ENCODE measurements at regions not wholly inside any gene's neighbourhood (a gene's known extent, or its start where the extent isn't known, plus 50 kb on each side); places are given as distances from the start of the nearest gene placed in this dataset.

DNA sequence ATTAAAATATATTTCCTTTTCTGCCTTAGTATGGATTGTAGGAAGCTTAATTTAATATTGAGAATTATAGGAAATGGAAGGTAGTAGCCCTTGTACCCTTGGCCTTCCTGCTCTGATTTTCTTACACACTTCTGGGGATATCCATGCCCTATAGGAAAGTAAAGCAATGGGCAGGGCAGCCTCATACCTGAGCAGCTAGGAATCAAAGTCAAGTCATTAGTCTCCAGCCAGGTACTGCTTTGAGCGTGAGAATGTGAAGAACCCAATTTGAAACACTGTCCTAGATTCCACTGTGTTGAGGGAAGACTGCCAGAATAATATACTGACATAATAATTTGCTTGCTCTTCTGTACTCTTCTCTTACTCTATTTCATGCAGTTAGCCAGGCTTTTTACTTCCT lies 51.0 kb upstream of the L3MBTL3 start:
- Histone ChIP-seq H3K4me1 (ENCODE audit: low read length) (no peaks in the 10 kb centered on the region), H3K79me2 (ENCODE audit: low read length) (no peaks in the 10 kb centered on the region), H2AFZ (ENCODE audit: low read length) (no peak overlapping the region), H3K9me2 (replicated peaks; ENCODE audit: insufficient read depth, low read length) (no peaks in the 10 kb centered on the region), H3K9me3 (ENCODE audit: low read length) (no peaks in the 10 kb centered on the region), H3K27ac (ENCODE audit: low read length) (no peak overlapping the region), H3K27me3 (ENCODE audit: low read length) (no peaks in the 10 kb centered on the region), H3K9ac (ENCODE audit: low read length) (no peak overlapping the region), H3K4me3 (ENCODE audit: low read length) (no peak overlapping the region), H3K4me2 (ENCODE audit: low read depth, low read length, poor library complexity, severe bottlenecking) (no peak overlapping the region), H4K20me1 (ENCODE audit: insufficient read depth, low read depth, low read length) (no peaks in the 10 kb centered on the region), H3K36me3 (ENCODE audit: insufficient read depth, low read length) (no peaks in the 10 kb centered on the region)
- DNase-seq, result no peak

DNA sequence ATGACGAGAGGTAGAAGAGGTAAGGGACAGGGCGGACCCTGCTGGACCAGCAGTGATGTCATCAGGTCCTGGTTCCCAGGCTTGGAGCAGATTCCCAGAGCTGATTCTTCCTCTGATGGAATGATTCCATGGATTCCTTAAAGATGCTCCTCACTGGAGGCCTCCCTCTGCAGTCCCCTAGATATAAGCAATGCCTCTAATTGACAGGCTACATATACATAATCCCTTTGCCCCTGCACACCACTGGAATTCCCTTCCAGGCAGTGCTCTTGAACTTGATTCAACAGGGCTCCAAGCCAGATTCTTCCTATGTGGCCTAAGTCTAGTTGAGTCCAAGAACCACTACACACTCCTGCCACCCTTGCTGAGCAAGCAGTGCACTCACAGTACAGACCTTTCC lies 52.3 kb upstream of the L3MBTL3 start:
- Histone ChIP-seq H3K4me3 (ENCODE audit: low read length) (no peak overlapping the region), H2AFZ (ENCODE audit: low read length) (no peak overlapping the region), H3K9ac (ENCODE audit: low read length) (no peak overlapping the region), H3K4me2 (ENCODE audit: low read depth, low read length, poor library complexity, severe bottlenecking) (no peak overlapping the region), H3K27ac (ENCODE audit: low read length) (no peak overlapping the region), H3K9me3 (ENCODE audit: low read length) (no peaks in the 10 kb centered on the region), H3K27me3 (ENCODE audit: low read length) (no peaks in the 10 kb centered on the region), H4K20me1 (ENCODE audit: insufficient read depth, low read depth, low read length) (no peaks in the 10 kb centered on the region), H3K36me3 (ENCODE audit: insufficient read depth, low read length) (no peaks in the 10 kb centered on the region), H3K79me2 (ENCODE audit: low read length) (no peaks in the 10 kb centered on the region), H3K4me1 (ENCODE audit: low read length) (no peaks in the 10 kb centered on the region), H3K9me2 (replicated peaks; ENCODE audit: insufficient read depth, low read length) (no peaks in the 10 kb centered on the region)
- DNase-seq, result no peak

DNA sequence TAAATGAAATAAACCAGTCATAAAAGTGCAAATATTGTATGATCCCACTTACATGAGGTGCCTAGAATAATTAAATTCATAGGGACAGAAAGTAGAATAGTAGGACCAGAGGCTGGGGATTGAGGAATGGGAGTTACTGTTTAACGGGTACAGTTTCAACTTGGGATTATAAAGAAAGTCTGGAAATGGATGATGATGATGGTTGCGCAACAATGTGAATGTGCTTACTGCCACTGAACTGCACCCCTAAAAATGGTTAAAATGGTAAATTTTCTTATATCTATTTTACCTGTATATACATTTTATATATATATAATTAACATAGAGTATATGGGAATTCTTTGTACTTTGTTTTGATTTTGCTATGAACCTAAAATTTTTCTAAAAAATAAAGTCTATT lies 53.3 kb upstream of the L3MBTL3 start:
- Histone ChIP-seq H3K36me3 (ENCODE audit: insufficient read depth, low read length) (no peaks in the 10 kb centered on the region), H2AFZ (ENCODE audit: low read length) (no peak overlapping the region), H3K27me3 (ENCODE audit: low read length) (no peaks in the 10 kb centered on the region), H3K4me1 (ENCODE audit: low read length) (no peaks in the 10 kb centered on the region), H3K4me2 (ENCODE audit: low read depth, low read length, poor library complexity, severe bottlenecking) (no peak overlapping the region), H3K9ac (ENCODE audit: low read length) (no peak overlapping the region), H3K9me3 (ENCODE audit: low read length) (no peaks in the 10 kb centered on the region), H3K79me2 (ENCODE audit: low read length) (no peaks in the 10 kb centered on the region), H3K9me2 (replicated peaks; ENCODE audit: insufficient read depth, low read length) (no peaks in the 10 kb centered on the region), H3K27ac (ENCODE audit: low read length) (no peak overlapping the region), H4K20me1 (ENCODE audit: insufficient read depth, low read depth, low read length) (no peaks in the 10 kb centered on the region), H3K4me3 (ENCODE audit: low read length) (no peak overlapping the region)
- no peak for DNase-seq

DNA sequence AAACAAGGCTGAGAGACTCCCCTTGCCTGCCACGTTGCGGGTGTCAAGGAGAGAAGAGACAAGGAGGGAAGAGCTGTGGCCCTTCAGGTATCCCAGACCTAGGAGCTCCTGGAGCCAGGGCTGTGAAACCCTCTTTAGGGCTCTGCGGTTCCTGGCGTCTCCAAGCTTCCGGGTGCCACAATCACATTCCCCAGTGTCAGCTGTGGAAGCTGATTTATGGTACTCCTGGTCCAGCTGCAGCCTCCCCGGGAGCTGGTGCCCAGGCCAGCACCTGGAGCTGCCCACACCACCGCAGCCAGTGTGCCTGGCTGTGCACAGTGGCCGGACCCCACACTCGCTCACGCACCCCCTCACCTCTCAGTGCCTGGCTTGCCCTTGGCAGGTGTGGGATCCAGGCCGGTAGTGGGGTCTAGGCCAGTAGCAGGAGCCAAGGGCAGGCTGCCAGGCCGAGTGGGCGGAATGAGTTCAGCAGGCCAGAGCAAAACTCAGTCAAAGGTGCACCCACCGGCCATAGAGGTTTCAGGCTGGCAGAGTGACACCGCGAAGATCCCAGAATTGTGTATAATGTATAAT lies 58.9 kb upstream of the L3MBTL3 start:
- Histone ChIP-seq H3K4me3 (ENCODE audit: low read length) (no peak overlapping the region), H3K9ac (ENCODE audit: low read length) (no peak overlapping the region), H2AFZ (ENCODE audit: low read length) (no peak overlapping the region), H3K27ac (ENCODE audit: low read length) (no peak overlapping the region), H3K9me3 (ENCODE audit: low read length) (no peaks in the 10 kb centered on the region), H3K4me2 (ENCODE audit: low read depth, low read length, poor library complexity, severe bottlenecking) (no peak overlapping the region), H4K20me1 (ENCODE audit: insufficient read depth, low read depth, low read length) (no peaks in the 10 kb centered on the region), H3K9me2 (replicated peaks; ENCODE audit: insufficient read depth, low read length) (no peaks in the 10 kb centered on the region), H3K79me2 (ENCODE audit: low read length) (no peaks in the 10 kb centered on the region), H3K36me3 (ENCODE audit: insufficient read depth, low read length) (no peaks in the 10 kb centered on the region), H3K27me3 (ENCODE audit: low read length) (no peaks in the 10 kb centered on the region), H3K4me1 (ENCODE audit: low read length) (no peaks in the 10 kb centered on the region)
- DNase-seq, result no peak

DNA sequence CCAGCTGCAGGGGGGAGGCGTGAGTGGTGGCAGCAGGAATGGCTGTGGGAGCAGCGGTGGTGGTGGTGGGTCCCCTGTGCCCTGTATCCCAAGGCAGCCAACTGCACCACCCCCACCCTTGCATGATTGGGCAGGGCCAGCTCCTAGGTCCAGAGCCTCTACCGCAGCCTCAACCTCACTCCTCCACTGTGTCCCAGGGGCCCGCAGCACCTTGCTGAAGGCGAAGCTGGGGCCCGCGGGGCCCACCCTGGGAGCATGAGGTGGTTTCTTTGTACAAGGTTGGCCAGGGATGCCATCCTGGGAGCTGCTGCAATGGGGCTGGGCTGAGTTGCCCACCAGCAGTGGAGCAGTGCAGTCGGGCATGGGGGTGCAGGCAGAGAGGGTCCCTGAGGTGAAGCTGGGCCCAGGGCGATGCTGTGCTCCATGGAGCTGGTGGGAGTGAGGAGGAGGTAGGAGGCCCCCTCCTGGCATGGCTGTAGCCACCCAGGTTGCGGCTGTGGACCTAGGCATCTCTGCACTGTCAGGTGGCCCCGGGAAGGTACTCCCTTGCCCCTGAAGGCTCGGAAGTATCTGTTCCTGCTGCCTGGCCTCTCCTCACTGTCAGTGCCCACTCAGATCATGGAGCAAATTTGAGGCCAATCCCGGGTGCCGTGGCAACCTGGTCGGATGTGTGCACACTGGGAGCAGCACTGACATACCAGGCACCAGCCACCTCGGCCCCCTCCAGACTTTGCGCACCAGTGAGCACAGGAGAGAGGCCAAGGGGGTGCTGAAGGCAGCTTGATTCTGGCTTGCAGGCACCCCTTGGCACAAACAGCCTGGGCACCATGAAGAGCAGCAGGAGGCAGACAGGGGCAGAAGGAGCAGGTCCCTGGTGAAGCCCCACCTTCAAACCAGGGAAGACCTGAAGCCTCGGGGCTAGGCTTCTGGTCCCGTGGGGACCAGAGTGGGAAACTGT lies 60.2 kb upstream of the L3MBTL3 start:
- Histone ChIP-seq H3K36me3 (ENCODE audit: insufficient read depth, low read length) (no peaks in the 10 kb centered on the region), H3K79me2 (ENCODE audit: low read length) (no peaks in the 10 kb centered on the region), H3K9me3 (ENCODE audit: low read length) (no peaks in the 10 kb centered on the region), H3K4me3 (ENCODE audit: low read length) (no peak overlapping the region), H3K27me3 (ENCODE audit: low read length) (no peaks in the 10 kb centered on the region), H3K9ac (ENCODE audit: low read length) (no peak overlapping the region), H3K27ac (ENCODE audit: low read length) (no peak overlapping the region), H4K20me1 (ENCODE audit: insufficient read depth, low read depth, low read length) (no peaks in the 10 kb centered on the region), H3K9me2 (replicated peaks; ENCODE audit: insufficient read depth, low read length) (no peaks in the 10 kb centered on the region), H2AFZ (ENCODE audit: low read length) (no peak overlapping the region), H3K4me2 (ENCODE audit: low read depth, low read length, poor library complexity, severe bottlenecking) (no peak overlapping the region), H3K4me1 (ENCODE audit: low read length) (no peaks in the 10 kb centered on the region)
- no peak for DNase-seq

DNA sequence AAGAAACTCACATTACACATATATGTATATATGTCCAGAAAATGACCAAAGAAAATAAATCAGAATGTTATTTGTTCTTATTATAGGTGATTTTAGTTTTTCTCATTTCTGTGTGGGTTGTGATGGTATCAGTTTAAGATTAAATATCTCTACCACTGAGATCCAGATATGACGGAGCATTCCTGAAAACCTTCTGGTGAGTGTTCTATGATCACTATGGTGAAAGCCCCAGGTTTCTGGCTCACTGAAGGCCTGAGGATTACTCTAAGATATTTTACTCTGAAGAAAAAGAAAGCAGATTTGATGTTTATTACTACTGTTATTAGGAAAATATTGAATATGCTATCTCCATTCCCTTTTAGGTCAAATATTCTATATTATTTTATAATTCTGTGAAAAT lies 62.8 kb upstream of the L3MBTL3 start:
- no peaks in the 10 kb centered on the region for H3K36me3 ChIP-seq (ENCODE audit: insufficient read depth, low read length)
- no peak for DNase-seq
- no peak overlapping the region for H3K4me2 ChIP-seq (ENCODE audit: low read depth, low read length, poor library complexity, severe bottlenecking)
- no peaks in the 10 kb centered on the region for H4K20me1 ChIP-seq (ENCODE audit: insufficient read depth, low read depth, low read length)
- no peak overlapping the region for H3K4me3 ChIP-seq (ENCODE audit: low read length)
- no peaks in the 10 kb centered on the region for H3K9me3 ChIP-seq (ENCODE audit: low read length)
- H3K4me1 ChIP-seq (ENCODE audit: low read length), result no peaks in the 10 kb centered on the region
- H3K27me3 ChIP-seq (ENCODE audit: low read length), result no peaks in the 10 kb centered on the region
- no peaks in the 10 kb centered on the region for H3K9me2 ChIP-seq (replicated peaks; ENCODE audit: insufficient read depth, low read length)
- H3K9ac ChIP-seq (ENCODE audit: low read length), result no peak overlapping the region
- no peaks in the 10 kb centered on the region for H3K79me2 ChIP-seq (ENCODE audit: low read length)
- H3K27ac ChIP-seq (ENCODE audit: low read length), result no peak overlapping the region
- no peak overlapping the region for H2AFZ ChIP-seq (ENCODE audit: low read length)

DNA sequence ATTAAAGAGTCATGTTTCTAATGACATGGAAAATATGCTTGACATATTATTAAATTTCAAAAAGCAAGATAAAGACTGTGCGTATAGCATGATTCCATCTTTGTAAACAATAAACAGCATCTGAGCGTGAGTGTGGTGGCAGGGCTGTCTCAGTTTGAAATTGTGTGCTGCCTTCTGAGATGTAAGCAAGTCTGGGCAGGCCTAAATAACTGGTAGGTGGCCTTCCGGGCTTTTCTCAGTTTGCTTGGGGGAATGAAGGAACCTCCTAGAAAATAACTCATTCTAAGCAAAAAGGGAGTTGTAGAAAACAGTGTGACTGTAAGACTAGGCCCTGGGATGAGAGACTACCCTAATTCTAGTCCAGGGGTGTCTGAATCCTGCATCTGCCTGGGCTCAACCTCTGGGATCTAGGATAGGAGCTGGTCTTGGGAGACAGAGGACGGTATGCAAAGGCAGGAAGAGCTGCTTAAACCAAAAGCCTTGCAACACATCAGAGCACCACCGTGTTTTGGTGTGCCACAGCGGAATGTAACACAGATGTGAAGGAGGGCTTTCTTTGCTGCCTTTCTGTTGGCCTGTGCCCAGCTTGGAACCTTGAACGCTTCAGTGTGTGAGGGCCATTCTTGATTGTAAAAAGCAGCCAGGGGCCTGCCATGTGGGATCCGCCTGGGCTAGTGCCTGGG lies 63.5 kb upstream of the L3MBTL3 start:
- DNase-seq, result no peak
- H3K79me2 ChIP-seq (ENCODE audit: low read length), result no peaks in the 10 kb centered on the region
- no peaks in the 10 kb centered on the region for H4K20me1 ChIP-seq (ENCODE audit: insufficient read depth, low read depth, low read length)
- H3K9ac ChIP-seq (ENCODE audit: low read length), result no peak overlapping the region
- H3K36me3 ChIP-seq (ENCODE audit: insufficient read depth, low read length), result no peaks in the 10 kb centered on the region
- H3K9me3 ChIP-seq (ENCODE audit: low read length), result no peaks in the 10 kb centered on the region
- H3K9me2 ChIP-seq (replicated peaks; ENCODE audit: insufficient read depth, low read length), result no peaks in the 10 kb centered on the region
- H2AFZ ChIP-seq (ENCODE audit: low read length), result no peak overlapping the region
- H3K27ac ChIP-seq (ENCODE audit: low read length), result no peak overlapping the region
- H3K27me3 ChIP-seq (ENCODE audit: low read length), result no peaks in the 10 kb centered on the region
- H3K4me2 ChIP-seq (ENCODE audit: low read depth, low read length, poor library complexity, severe bottlenecking), result no peak overlapping the region
- no peaks in the 10 kb centered on the region for H3K4me1 ChIP-seq (ENCODE audit: low read length)
- H3K4me3 ChIP-seq (ENCODE audit: low read length), result no peak overlapping the region

DNA sequence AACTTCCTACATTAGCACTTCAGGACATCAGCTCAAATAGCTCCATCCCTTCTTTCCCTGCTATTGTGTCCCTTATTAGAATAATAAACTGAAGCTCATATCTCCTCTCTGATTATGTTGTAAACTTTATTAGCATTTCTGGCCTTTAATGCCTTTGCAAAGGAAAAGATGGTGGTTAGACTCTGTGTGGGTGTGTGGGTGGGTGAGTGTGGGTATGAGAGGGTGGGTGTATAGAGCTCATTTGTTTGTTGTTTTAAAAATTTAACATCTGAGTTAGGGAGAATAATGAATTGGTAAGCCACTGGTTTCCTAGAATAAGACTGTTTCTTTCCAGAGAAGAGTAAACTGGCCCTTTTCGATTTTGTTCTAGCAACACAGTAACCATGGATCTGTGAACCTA lies 70.6 kb upstream of the L3MBTL3 start:
- H3K9ac ChIP-seq (ENCODE audit: low read length), result no peak overlapping the region
- no peaks in the 10 kb centered on the region for H3K9me2 ChIP-seq (replicated peaks; ENCODE audit: insufficient read depth, low read length)
- H3K4me1 ChIP-seq (ENCODE audit: low read length), result no peaks in the 10 kb centered on the region
- no peak for DNase-seq
- no peak overlapping the region for H3K27ac ChIP-seq (ENCODE audit: low read length)
- H3K4me3 ChIP-seq (ENCODE audit: low read length), result no peak overlapping the region
- no peaks in the 10 kb centered on the region for H3K27me3 ChIP-seq (ENCODE audit: low read length)
- no peaks in the 10 kb centered on the region for H3K36me3 ChIP-seq (ENCODE audit: insufficient read depth, low read length)
- no peaks in the 10 kb centered on the region for H3K79me2 ChIP-seq (ENCODE audit: low read length)
- H3K9me3 ChIP-seq (ENCODE audit: low read length), result no peaks in the 10 kb centered on the region
- no peaks in the 10 kb centered on the region for H4K20me1 ChIP-seq (ENCODE audit: insufficient read depth, low read depth, low read length)
- no peak overlapping the region for H2AFZ ChIP-seq (ENCODE audit: low read length)
- H3K4me2 ChIP-seq (ENCODE audit: low read depth, low read length, poor library complexity, severe bottlenecking), result no peak overlapping the region

All from Karpas-422 (cell line).